Inflammatory macrophage treated with lipopolysaccharide for 4 hours (primary cell): ENCODE measurements at regions not wholly inside any gene's neighbourhood (a gene's known extent, or its start where the extent isn't known, plus 50 kb on each side); places are given as distances from the start of the nearest gene placed in this dataset.

Source experiments
- DNase-seq: peaks from one replicate; pipeline ENCODE4 v3.0.0-alpha.2; 2020

DNA sequence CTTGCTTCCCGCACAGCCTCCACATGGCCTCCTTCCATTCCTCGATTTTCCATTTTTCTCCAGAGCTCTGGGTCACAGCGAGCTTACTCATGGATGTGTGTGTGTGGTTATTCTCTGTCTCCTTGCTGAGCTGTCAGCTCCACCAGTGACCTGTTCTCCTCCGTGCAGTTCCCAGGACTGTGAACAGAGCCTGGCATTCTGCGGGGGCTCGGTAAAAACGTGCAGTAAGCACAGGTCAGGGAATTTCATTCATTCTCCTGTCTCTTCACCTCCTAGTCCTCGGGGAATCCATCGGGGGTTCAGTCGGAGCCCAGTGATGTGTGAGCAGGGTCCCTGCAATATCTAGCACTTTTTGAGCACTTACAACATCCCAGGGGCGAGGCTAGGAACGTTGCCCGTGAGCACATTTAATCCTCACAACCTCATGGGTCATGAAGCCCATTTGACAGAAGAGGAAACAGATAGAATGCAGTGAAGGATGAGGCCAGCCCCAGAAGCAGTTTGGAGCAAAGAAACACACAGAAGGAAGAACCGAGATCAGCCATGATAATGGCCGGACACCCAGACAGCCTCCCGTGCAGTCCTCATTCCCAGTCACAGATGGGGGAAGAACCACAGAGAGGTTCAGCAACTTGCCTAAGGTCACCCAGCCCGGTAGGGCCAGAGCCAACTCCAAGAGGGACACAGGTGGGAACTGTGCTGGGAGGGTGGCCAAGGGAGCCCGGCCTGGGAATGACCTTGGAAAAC is 183.2 kb upstream of the GSE1 start:
- no peak for DNase-seq

GRCh38 chr16:85430523-85431421 is 182.3 kb upstream of the GSE1 start:
- DNase-seq: no peak

DNA sequence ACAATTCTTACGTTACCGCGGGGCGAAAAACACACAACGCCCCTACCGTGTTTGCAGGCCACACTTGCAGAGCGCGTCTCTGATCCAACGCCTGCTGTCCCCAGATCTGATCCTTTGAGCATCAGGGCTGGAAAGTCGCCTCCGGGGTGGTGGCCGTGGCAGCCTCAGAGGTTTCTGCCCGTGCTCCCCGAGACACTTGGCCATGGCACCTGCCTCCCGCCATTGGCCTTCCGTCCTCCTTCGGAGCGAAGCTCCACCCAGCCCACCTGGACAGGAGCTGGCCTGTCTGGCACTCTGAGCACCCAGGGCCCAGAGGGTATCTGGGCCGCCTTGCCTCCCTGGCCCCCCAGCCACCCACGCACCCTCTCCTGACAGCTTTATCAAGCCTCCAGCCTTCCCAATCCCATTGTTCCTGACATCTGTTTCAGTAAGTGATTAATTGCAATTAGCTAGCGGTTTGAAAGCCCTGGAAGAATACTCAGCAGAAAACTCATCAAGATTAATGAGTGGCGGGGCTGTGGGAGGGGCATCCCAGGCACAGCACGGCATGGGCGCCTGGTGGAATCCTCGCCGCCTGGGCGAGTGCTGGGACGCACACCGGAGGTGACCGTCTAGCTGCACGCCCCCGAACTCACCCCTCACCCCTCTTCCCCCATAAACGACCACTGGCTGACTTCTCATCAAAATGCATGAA is 181.5 kb upstream of the GSE1 start:
- no peak for DNase-seq

- no peak for DNase-seq
Measured at GRCh38 chr16:85432606-85433005, 180.5 kb upstream of the GSE1 start.

DNA sequence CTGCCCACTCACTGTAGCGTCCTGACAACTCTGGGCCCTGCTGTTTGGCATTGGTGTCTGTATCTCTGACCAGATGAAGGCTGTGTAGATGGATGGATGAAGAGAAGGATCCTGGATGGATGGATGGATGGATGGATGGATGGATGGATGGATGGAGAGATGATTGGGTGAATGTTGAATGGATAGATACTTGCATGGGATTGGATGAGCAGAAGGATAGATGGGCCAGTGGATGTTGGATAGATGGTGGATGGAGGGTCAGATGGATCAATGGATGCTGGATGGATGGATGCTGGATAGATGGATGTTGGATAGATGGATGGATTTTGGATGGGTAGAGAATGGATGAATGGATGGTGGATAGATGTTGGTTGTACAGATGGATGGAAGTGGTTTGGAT is 179.6 kb upstream of the GSE1 start:
- no peak for DNase-seq

GRCh38 chr16:85435286-85435685 is 177.8 kb upstream of the GSE1 start:
- no peak for DNase-seq

DNA sequence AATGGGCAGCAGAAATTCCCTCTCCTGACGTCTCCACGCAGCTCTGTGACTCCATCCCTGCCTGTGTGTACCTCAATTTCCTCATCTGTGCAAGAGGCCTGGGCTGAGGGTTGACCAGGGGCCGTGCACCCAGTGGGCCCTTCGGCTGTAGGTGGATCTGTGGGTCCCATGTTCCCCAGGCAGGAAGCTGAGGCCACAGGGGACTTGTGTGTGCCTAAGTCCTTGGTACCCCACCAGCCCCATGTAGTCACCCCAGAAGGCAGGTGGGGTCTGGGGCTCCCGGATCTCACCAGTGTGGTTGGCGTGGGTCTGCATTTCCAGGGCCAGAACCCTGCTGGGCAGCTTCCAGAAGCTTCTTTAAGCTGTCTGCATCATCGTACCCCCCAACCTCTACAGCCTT is 177.4 kb upstream of the GSE1 start:
- DNase-seq: no peak

DNA sequence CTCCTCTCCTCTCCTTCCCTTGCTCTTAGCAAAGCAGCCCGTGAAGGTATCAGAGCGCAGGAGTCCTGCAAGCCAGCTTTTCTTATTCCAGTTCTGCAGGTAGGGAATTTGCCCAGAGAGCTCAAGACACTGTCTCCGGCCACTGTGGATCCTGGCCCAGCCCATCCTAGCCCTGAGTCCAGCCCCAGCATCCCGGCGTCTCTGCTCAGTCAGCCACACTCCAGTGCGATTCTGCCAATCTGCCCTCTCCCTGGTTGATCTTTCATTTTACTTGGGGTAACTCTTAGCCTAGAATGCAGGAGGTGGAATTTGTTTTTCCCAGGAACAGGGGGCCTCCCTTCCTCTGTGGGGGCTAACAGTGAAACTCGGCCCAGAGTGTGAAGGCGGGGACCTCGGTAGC is 176.9 kb upstream of the GSE1 start:
- DNase-seq: no peak

GRCh38 chr16:85436636-85437165 is 176.4 kb upstream of the GSE1 start:
- no peak for DNase-seq

GRCh38 chr16:85437166-85438052 is 175.7 kb upstream of the GSE1 start:
- DNase-seq: peak; percentile 50

- no peak for DNase-seq
Measured at GRCh38 chr16:85438981-85439685, 174.0 kb upstream of the GSE1 start.

DNA sequence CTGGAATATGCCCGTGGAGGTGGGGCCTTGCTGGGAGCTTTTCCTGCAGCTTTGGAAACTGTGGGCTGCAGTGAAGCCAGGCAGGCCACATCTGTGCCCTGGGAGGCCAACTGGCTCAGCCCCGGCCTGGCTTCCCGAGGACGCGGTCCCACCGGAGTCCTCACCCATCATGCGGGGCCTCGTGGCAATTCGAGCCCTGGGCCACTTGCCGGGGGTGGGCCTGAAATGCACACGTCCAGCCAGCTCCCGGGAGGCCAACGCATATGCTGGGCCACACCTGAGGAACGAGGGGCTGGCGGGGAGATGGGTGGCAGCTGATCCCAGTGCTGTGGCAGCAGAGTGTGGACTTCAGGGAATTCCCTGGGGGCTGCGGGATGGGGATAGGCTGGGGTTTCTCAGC is 172.4 kb upstream of the GSE1 start:
- no peak for DNase-seq

- peak; percentile 16 for DNase-seq
Measured at GRCh38 chr16:85441189-85441889, 171.8 kb upstream of the GSE1 start.

- no peak for DNase-seq
Measured at GRCh38 chr16:85441890-85442670, 171.0 kb upstream of the GSE1 start.

GRCh38 chr16:85443116-85443515 is 170.0 kb upstream of the GSE1 start:
- DNase-seq: no peak

DNA sequence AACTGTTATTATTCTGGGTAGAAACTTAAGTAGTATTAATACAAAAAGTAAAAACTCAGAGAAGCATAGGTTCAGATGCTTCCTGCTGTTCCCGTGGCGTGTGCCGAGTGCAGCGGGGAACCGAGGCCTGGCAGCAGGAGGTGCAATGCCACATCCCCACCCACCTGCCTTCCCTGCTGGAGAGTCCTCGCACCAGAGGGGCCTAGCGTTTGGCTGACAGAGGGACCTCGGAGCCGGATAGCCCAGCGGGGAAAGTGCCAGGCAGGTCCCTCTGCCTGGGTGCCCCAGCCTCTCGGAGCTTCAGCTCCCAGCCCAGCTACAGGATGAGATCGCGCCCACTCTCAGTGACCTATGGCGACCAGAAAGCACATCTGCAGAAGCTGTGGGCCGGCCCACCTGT is 169.6 kb upstream of the GSE1 start:
- no peak for DNase-seq

GRCh38 chr16:85445064-85445778 is 167.9 kb upstream of the GSE1 start:
- DNase-seq: no peak

DNA sequence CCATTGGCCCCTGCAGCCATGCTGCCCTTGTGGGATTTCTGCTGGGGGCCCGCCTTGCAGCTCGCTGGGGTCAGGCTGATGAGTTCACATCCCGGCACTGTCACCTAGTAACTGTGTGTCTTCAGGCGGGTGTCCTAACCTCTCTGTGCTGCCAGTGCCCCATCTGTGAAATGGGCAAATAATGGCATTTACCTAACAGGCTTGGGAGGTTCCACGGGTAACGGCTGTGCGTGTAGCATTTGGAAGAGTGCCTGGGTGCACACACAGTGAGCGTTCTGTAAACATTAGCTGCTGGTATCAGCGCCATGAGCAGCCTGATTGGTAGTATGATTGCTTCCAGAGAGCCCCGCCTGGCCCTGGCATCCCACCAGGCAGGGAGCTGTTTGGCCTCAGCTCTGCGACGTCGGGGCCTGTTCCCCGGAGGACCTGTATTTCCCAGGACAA is 167.3 kb upstream of the GSE1 start:
- DNase-seq: no peak

DNA sequence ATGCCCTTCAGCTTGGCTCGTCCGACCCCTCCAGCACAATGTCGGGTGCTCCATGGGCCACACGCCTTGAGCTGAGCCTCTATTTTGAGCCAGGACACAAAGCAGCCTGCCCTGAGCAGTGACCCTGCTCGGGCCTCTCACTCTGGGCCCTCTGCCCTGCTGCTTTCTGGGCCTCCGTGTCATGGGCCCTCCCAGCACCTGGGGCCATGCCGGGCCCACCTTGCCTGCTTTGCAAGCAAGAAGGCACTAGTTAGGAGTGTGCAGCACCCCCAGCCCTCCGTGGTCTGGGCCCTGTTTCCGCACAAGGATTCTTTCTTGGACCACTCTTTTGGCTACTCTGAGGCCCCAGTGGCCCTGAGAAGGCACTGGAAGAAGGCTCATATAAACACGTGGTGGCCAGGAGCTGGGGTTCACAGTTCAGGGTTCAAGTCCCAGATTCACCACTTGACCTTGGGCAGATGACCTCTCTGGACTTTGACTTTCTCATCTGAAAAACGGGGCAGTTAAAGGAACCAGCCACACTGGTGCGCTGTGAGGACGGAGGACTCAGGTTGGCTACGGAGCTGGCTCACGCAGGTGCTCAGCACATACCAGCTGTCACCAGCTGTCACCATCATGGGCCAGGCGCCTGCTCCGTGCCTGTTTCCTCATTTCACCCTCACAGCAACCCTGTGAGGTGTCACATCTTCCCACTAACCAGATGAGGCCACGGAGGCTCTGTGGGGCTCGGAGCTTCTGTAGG is 166.0 kb upstream of the GSE1 start:
- no peak for DNase-seq
